Endothelial cell of umbilical vein (primary cell): ENCODE measurements at regions not wholly inside any gene's neighbourhood (a gene's known extent, or its start where the extent isn't known, plus 50 kb on each side); places are given as distances from the start of the nearest gene placed in this dataset.

Experiments
- BruUV-seq: library from RNA; stranded (reverse); fragments of 400-500 nt; replicated peaks from 2 replicates; lab custom pipeline; 2021; lab: Mats Ljungman, UMichigan
- CTCF ChIA-PET: fragments of 300-600, 350-600 bp; sonication (Branson Sonifier 250); formaldehyde crosslinking; loops from one replicate; lab custom pipeline; 2021; ENCODE audit warnings: antibody characterized with exemption, inconsistent platforms; lab: Charles Lee
- POLR2A ChIA-PET: fragments of 300-600, 350-600 bp; sonication (Branson Sonifier 250); formaldehyde crosslinking; loops from one replicate; lab custom pipeline; 2021; ENCODE audit warnings: antibody characterized with exemption, inconsistent platforms; lab: Charles Lee
- DNase-seq: peaks from one replicate; pipeline ENCODE4 v3.0.0-alpha.2; 2011; ENCODE audit warnings: low read depth, low spot score
- FAIRE-seq: peaks from 2 replicates; lab custom pipeline; 2011; peaks lifted over from hg19 to GRCh38; lab: Jason Lieb, UNC
- H2AFZ ChIP-seq: 2 replicates; pipeline ENCODE4 v1.6.0; 2012; ENCODE audit warnings: low read depth, low read length, control low read depth, inconsistent platforms
- H3K27ac ChIP-seq: 2 replicates; pipeline ENCODE4 v1.5.1; 2011; ENCODE audit warnings: low read depth, mild to moderate bottlenecking, control low read depth, low read length, moderate library complexity; ENCODE audit not compliant: insufficient read depth
- H3K27me3 ChIP-seq, 2 experiments: 2 replicates each; pipeline versions ENCODE4 v1.6.0 to v1.6.1; 2011; ENCODE audit warnings: low read length in 2 of 2, mixed read lengths in 1 of 2; ENCODE audit not compliant: control insufficient read depth in 2 of 2, insufficient read depth in 2 of 2
- H3K36me3 ChIP-seq, 2 experiments: 2 replicates in 1 of 2; 3 replicates in 1 of 2; pipeline ENCODE4 v1.5.1; 2011; ENCODE audit warnings: low read length in 2 of 2, mild to moderate bottlenecking in 1 of 2, moderate library complexity in 1 of 2; ENCODE audit not compliant: control insufficient read depth in 2 of 2, insufficient read depth in 2 of 2; ENCODE audit errors: extremely low read depth in 1 of 2
- H3K4me1 ChIP-seq: 3 replicates; pipeline ENCODE4 v1.5.1; 2011; ENCODE audit warnings: mild to moderate bottlenecking, low read length; ENCODE audit not compliant: control insufficient read depth, insufficient read depth; ENCODE audit errors: extremely low read depth
- H3K4me2 ChIP-seq: 2 replicates; pipeline ENCODE4 v1.6.1; 2011; ENCODE audit warnings: low read length, control low read depth, mixed read lengths; ENCODE audit not compliant: insufficient read depth
- H3K4me3 ChIP-seq, 3 experiments: fragments of 200-600 bp in 1 of 3; sonication (generic), shearing (Covaris generic) in 1 of 3; replicated peaks in 1 of 3; 2 replicates each; pipeline ENCODE4 v1.5.1; 2011 to 2016; ENCODE audit warnings: control low read depth in 3 of 3, low read length in 3 of 3, mild to moderate bottlenecking in 2 of 3, inconsistent platforms in 1 of 3, low read depth in 1 of 3, moderate library complexity in 1 of 3; ENCODE audit not compliant: insufficient read depth in 1 of 3
- H3K79me2 ChIP-seq: 2 replicates; pipeline ENCODE4 v1.6.0; 2012; ENCODE audit warnings: low read length, inconsistent platforms; ENCODE audit not compliant: control insufficient read depth, insufficient read depth
- H3K9ac ChIP-seq: replicated peaks from 2 replicates; pipeline ENCODE3; 2011; ENCODE audit warnings: low read length, control low read depth; ENCODE audit not compliant: insufficient read depth; ENCODE audit errors: extremely low read depth
- H3K9me1 ChIP-seq: replicated peaks from 3 replicates; pipeline ENCODE4 v1.6.0; 2011; ENCODE audit warnings: mild to moderate bottlenecking, low read length; ENCODE audit not compliant: control insufficient read depth, insufficient read depth; ENCODE audit errors: extremely low read depth
- H3K9me3 ChIP-seq: replicated peaks from 2 replicates; pipeline ENCODE4 v1.5.1; 2012; ENCODE audit warnings: low read length, inconsistent platforms; ENCODE audit not compliant: control insufficient read depth, insufficient read depth
- H4K20me1 ChIP-seq: replicated peaks from 2 replicates; pipeline ENCODE3; 2011; ENCODE audit warnings: mild to moderate bottlenecking, low read length; ENCODE audit not compliant: control insufficient read depth, insufficient read depth; ENCODE audit errors: extremely low read depth
- EZH2 ChIP-seq: IDR thresholded peaks from 2 replicates; pipeline ENCODE4 v1.6.1; 2012; ENCODE audit warnings: borderline replicate concordance, low read depth, mild to moderate bottlenecking, moderate library complexity, low read length, inconsistent platforms; ENCODE audit not compliant: severe bottlenecking
- FOS ChIP-seq: IDR thresholded peaks from 2 replicates; pipeline ENCODE4 v1.6.1; 2011; ENCODE audit warnings: mild to moderate bottlenecking, low read length, moderate library complexity, borderline replicate concordance; ENCODE audit not compliant: insufficient read depth
- GATA2 ChIP-seq: IDR thresholded peaks from 2 replicates; pipeline ENCODE4 v1.7.0; 2011; ENCODE audit warnings: low read depth, mild to moderate bottlenecking, moderate library complexity, mixed read lengths, low read length; ENCODE audit not compliant: insufficient read length, insufficient read depth
- JUN ChIP-seq: IDR thresholded peaks from 2 replicates; pipeline ENCODE4 v1.6.1; 2011; ENCODE audit warnings: borderline replicate concordance, low read depth; ENCODE audit not compliant: insufficient read length, insufficient read depth
- MYC ChIP-seq: IDR thresholded peaks from one replicate; pipeline ENCODE4 v1.6.1; 2011; ENCODE audit warnings: mild to moderate bottlenecking, low read depth, low read length
- POLR2A ChIP-seq: IDR thresholded peaks from 2 replicates; pipeline ENCODE4 v1.6.1; 2012; ENCODE audit warnings: low read depth, mild to moderate bottlenecking, control low read depth, low read length
- POLR2AphosphoS5 ChIP-seq: IDR thresholded peaks from 2 replicates; pipeline ENCODE4 v1.6.1; 2012; ENCODE audit warnings: low read depth, mild to moderate bottlenecking, control low read depth, low read length, moderate library complexity; ENCODE audit not compliant: insufficient read depth
- dilution Hi-C: fragments of 300-500 bp; cut with MboI; formaldehyde crosslinking; loops from one replicate; pipeline ENCODE4 v1.15.0; 2019; ENCODE audit warnings: low sequenced_read_pairs; ENCODE audit not compliant: extremely low pct_ligation_motif_present
- intact Hi-C: fragments of 100-400 bp; cut with micrococcal nuclease; formaldehyde crosslinking; loops from one replicate; pipeline ENCODE4 v1.10.0; 2022
- TF ChIP-seq, protein P1 (sequence below), 2 donors: IDR thresholded peaks; 1 replicate in 1 of 2; 2 replicates in 1 of 2; pipeline ENCODE4 v1.5.1; 2011; ENCODE audit warnings: low read length in 2 of 2, mild to moderate bottlenecking in 2 of 2, moderate library complexity in 2 of 2, control low read depth in 1 of 2, inconsistent platforms in 1 of 2, low read depth in 1 of 2; ENCODE audit not compliant: insufficient read depth in 1 of 2; ENCODE audit errors: extremely low read depth in 1 of 2
- TF ChIP-seq, protein P2 (sequence below): IDR thresholded peaks from 2 replicates; pipeline ENCODE4 v1.6.1; 2011; ENCODE audit not compliant: insufficient read depth, insufficient read length

DNA sequence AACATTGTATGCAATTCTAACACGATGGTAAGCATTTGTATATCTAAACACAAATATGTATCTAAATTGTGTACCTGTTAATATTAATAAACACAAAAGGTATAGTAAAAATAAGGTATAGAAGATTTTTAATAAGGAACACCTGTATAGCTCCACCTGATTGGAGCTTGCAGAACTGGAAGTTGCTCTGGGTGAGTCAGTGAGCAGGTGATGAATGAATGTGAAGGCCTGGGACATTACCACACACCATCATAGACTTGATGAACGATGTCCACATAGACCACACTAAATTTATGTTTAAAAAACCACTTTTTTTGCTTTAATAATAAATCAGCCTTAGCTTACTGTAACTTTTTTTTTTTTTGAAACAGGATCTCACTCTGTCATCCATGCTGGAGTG lies 97.6 kb upstream of the CLMP start:
- H2AFZ ChIP-seq, result no peak overlapping the region
- H3K27ac ChIP-seq, result no peak overlapping the region
- no peaks in the 10 kb centered on the region for H3K27me3 ChIP-seq
- no peak overlapping the region for H3K4me3 ChIP-seq
- no peak overlapping the region for H3K4me2 ChIP-seq
- ChIA-PET CTCF (interaction anchor here (1.0 to 1.3 kb wide), 4 partner anchors 11 to 190 kb away, joined by 3 to 8 read pairs (median 5); no protein-coding TSS in a partner anchor), POLR2A (interaction anchor here (0.7 kb wide), 1 partner anchor 14 kb away, joined by 4 read pairs; no protein-coding TSS in a partner anchor)
- intact Hi-C loops (no loop called here), dilution Hi-C loops (no loop called here)
- TF ChIP-seq EZH2 (no peak), POLR2AphosphoS5 (no peak), JUN (no peak), GATA2 (no peak), POLR2A (no peak), FOS (no peak), MYC (no peak)
- TF ChIP-seq, protein P1, sequence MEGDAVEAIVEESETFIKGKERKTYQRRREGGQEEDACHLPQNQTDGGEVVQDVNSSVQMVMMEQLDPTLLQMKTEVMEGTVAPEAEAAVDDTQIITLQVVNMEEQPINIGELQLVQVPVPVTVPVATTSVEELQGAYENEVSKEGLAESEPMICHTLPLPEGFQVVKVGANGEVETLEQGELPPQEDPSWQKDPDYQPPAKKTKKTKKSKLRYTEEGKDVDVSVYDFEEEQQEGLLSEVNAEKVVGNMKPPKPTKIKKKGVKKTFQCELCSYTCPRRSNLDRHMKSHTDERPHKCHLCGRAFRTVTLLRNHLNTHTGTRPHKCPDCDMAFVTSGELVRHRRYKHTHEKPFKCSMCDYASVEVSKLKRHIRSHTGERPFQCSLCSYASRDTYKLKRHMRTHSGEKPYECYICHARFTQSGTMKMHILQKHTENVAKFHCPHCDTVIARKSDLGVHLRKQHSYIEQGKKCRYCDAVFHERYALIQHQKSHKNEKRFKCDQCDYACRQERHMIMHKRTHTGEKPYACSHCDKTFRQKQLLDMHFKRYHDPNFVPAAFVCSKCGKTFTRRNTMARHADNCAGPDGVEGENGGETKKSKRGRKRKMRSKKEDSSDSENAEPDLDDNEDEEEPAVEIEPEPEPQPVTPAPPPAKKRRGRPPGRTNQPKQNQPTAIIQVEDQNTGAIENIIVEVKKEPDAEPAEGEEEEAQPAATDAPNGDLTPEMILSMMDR (IDR thresholded peaks at IDR 0.05; ENCODE audit: extremely low read depth in 1 of 2, insufficient read depth in 1 of 2, low read depth in 1 of 2, low read length in 2 of 2), result no peak
- TF ChIP-seq, protein P2, sequence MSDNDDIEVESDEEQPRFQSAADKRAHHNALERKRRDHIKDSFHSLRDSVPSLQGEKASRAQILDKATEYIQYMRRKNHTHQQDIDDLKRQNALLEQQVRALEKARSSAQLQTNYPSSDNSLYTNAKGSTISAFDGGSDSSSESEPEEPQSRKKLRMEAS, result no peak
- no peak for DNase-seq
- no peak overlapping the region for H3K9ac ChIP-seq
- no peaks in the 10 kb centered on the region for H3K79me2 ChIP-seq
- H3K9me3 ChIP-seq, result no peaks in the 10 kb centered on the region
- no peaks in the 10 kb centered on the region for H4K20me1 ChIP-seq
- no peaks in the 10 kb centered on the region for H3K4me1 ChIP-seq
- H3K9me1 ChIP-seq, result no peaks in the 10 kb centered on the region
- BruUV-seq, result no TSS peak
- no peak for FAIRE-seq
- H3K36me3 ChIP-seq, result no peaks in the 10 kb centered on the region
